SK-N-SH (cell line): ENCODE measurements at regions not wholly inside any gene's neighbourhood (a gene's known extent, or its start where the extent isn't known, plus 50 kb on each side); places are given as distances from the start of the nearest gene placed in this dataset.

Source experiments
- CTCF ChIA-PET: fragments of 300-600, 350-600 bp; formaldehyde crosslinking; extraction: SDS; loops from one replicate; lab custom pipeline; 2021; lab: Yijun Ruan, JAX
- POLR2A ChIA-PET: fragments of 350-600 bp; sonication (Branson Sonifier 250); formaldehyde crosslinking; extraction: SDS; loops from one replicate; lab custom pipeline; 2020; ENCODE audit warnings: antibody characterized with exemption, inconsistent platforms; lab: Yijun Ruan, JAX
- DNase-seq: peaks from one replicate; pipeline ENCODE4 v3.0.0; 2012
- H2AFZ ChIP-seq: fragments of 200-600 bp; sonication (generic); 2 replicates; pipeline ENCODE4 v1.8.1; 2016; ENCODE audit warnings: antibody characterized with exemption, mild to moderate bottlenecking, low read depth
- H3F3A ChIP-seq: fragments of 200-600 bp; sonication (generic); replicated peaks from 2 replicates; pipeline ENCODE3; 2016; ENCODE audit warnings: antibody characterized with exemption, mild to moderate bottlenecking; ENCODE audit not compliant: insufficient read depth
- H3K27ac ChIP-seq, 2 experiments: fragments of 200-500 bp in 1 of 2; fragments of 200-600 bp in 1 of 2; sonication (Bioruptor generic) in 1 of 2; sonication (generic), shearing (Covaris generic) in 1 of 2; 2 replicates each; pipeline versions ENCODE4 v1.5.1 to v1.6.1; 2014 to 2016; ENCODE audit warnings: low read depth in 2 of 2, inconsistent platforms in 1 of 2, low read length in 1 of 2, mild to moderate bottlenecking in 1 of 2, mixed read lengths in 1 of 2
- H3K27me3 ChIP-seq: fragments of 200-600 bp; sonication (generic), shearing (Covaris generic); 2 replicates; pipeline ENCODE4 v1.6.1; 2016; ENCODE audit warnings: mixed run types; ENCODE audit not compliant: insufficient read depth
- H3K36me3 ChIP-seq, 2 experiments: fragments of 200-500 bp in 1 of 2; fragments of 200-600 bp in 1 of 2; sonication (Bioruptor generic) in 1 of 2; sonication (generic) in 1 of 2; replicated peaks in 1 of 2; 2 replicates each; pipeline versions ENCODE3 to v1.5.1; 2014 to 2016; ENCODE audit warnings: low read length in 1 of 2, mild to moderate bottlenecking in 1 of 2; ENCODE audit not compliant: insufficient read depth in 2 of 2, control insufficient read depth in 1 of 2
- H3K4me1 ChIP-seq, 2 experiments: fragments of 200-500 bp in 1 of 2; fragments of 200-600 bp in 1 of 2; sonication (Bioruptor generic) in 1 of 2; sonication (generic), shearing (Covaris generic) in 1 of 2; 2 replicates each; pipeline versions ENCODE4 v1.5.1 to v1.6.1; 2014 to 2016; ENCODE audit warnings: low read depth in 1 of 2, low read length in 1 of 2, mixed run types in 1 of 2; ENCODE audit not compliant: insufficient read depth in 2 of 2, control insufficient read depth in 1 of 2
- H3K4me2 ChIP-seq: fragments of 200-600 bp; sonication (generic), shearing (Covaris generic); 2 replicates; pipeline ENCODE4 v1.6.1; 2017; ENCODE audit warnings: mixed run types
- H3K4me3 ChIP-seq, 2 experiments: fragments of 200-500 bp in 1 of 2; fragments of 200-600 bp in 1 of 2; sonication (Bioruptor generic) in 1 of 2; sonication (generic), shearing (Covaris generic) in 1 of 2; 2 replicates each; pipeline versions ENCODE4 v1.5.1 to v1.8.1; 2014 to 2016; ENCODE audit warnings: low read depth in 2 of 2, inconsistent platforms in 1 of 2, low read length in 1 of 2, mild to moderate bottlenecking in 1 of 2, mixed read lengths in 1 of 2, moderate library complexity in 1 of 2
- H3K79me2 ChIP-seq: fragments of 200-600 bp; sonication (generic); 2 replicates; pipeline ENCODE4 v1.8.1; 2017; ENCODE audit warnings: mild to moderate bottlenecking; ENCODE audit not compliant: insufficient read depth
- H3K9ac ChIP-seq: fragments of 200-600 bp; sonication (generic); 2 replicates; pipeline ENCODE4 v1.6.1; 2017; ENCODE audit warnings: mixed run types
- H3K9me2 ChIP-seq: fragments of 200-600 bp; sonication (generic); 2 replicates; pipeline ENCODE4 v1.6.1; 2017; ENCODE audit warnings: mixed run types
- H3K9me3 ChIP-seq: fragments of 200-600 bp; sonication (generic); 2 replicates; pipeline ENCODE4 v1.6.1; 2017; ENCODE audit warnings: mixed run types, mild to moderate bottlenecking, moderate library complexity
- H4K20me1 ChIP-seq: fragments of 200-600 bp; sonication (generic); 2 replicates; pipeline ENCODE4 v1.6.1; 2017; ENCODE audit warnings: mild to moderate bottlenecking, mixed run types; ENCODE audit not compliant: insufficient read depth
- CHD2 ChIP-seq: fragments of 150-350 bp; IDR thresholded peaks from 2 replicates; pipeline ENCODE4 v1.6.1; 2018; ENCODE audit warnings: low read length; ENCODE audit not compliant: partially characterized antibody
- EP300 ChIP-seq, 2 experiments: IDR thresholded peaks; 2 replicates each; pipeline versions ENCODE4 v1.4.0 to v1.6.1; 2012; ENCODE audit warnings: borderline replicate concordance in 1 of 2, low read depth in 1 of 2, low read length in 1 of 2
- EZH2phosphoT487 ChIP-seq: fragments of 200-600 bp; sonication (generic); IDR thresholded peaks from 2 replicates; pipeline ENCODE4 v1.6.1; 2017; ENCODE audit warnings: low read depth, mixed run types, mild to moderate bottlenecking, antibody characterized with exemption, moderate library complexity, borderline replicate concordance
- FOSL2 ChIP-seq: IDR thresholded peaks from 2 replicates; pipeline ENCODE4 v1.4.0; 2012; ENCODE audit warnings: low read depth, mild to moderate bottlenecking, moderate library complexity, borderline replicate concordance
- FOXJ3 ChIP-seq: sonication (generic); formaldehyde crosslinking; IDR thresholded peaks from 2 replicates; pipeline ENCODE4 v1.5.1; 2020; ENCODE audit warnings: mild to moderate bottlenecking, missing genetic modification reagents
- GATA2 ChIP-seq: sonication (generic); formaldehyde crosslinking; IDR thresholded peaks from 2 replicates; pipeline ENCODE4 v1.5.0; 2020; ENCODE audit warnings: mild to moderate bottlenecking, missing genetic modification reagents
- JUND ChIP-seq: IDR thresholded peaks from 2 replicates; pipeline ENCODE4 v1.4.0; 2012
- MEF2A ChIP-seq: IDR thresholded peaks from 2 replicates; pipeline ENCODE4 v1.4.0; 2012; ENCODE audit warnings: low read depth, borderline replicate concordance
- MXI1 ChIP-seq: IDR thresholded peaks from 2 replicates; pipeline ENCODE4 v1.6.1; 2012; ENCODE audit warnings: mild to moderate bottlenecking, low read depth, low read length, improper control_type of control experiment
- NFIC ChIP-seq: IDR thresholded peaks from 2 replicates; pipeline ENCODE4 v1.4.0; 2012; ENCODE audit warnings: borderline replicate concordance
- NRF1 ChIP-seq: IDR thresholded peaks from 2 replicates; pipeline ENCODE4 v1.6.1; 2012; ENCODE audit warnings: low read depth, mild to moderate bottlenecking, low read length
- POLR2AphosphoS5 ChIP-seq: IDR thresholded peaks from 2 replicates; pipeline ENCODE4 v1.6.1; 2012; ENCODE audit warnings: low read depth, low read length
- RAD21 ChIP-seq: IDR thresholded peaks from 2 replicates; pipeline ENCODE4 v1.6.1; 2012; ENCODE audit warnings: mild to moderate bottlenecking, low read length
- SIN3A ChIP-seq: IDR thresholded peaks from 2 replicates; pipeline ENCODE4 v1.6.1; 2012; ENCODE audit warnings: low read depth, mild to moderate bottlenecking, low read length, moderate library complexity, borderline replicate concordance
- YY1 ChIP-seq: IDR thresholded peaks from 2 replicates; pipeline ENCODE4 v1.4.0; 2012; ENCODE audit warnings: low read depth, mild to moderate bottlenecking
- TF ChIP-seq, protein P1 (sequence below): IDR thresholded peaks from 2 replicates; pipeline ENCODE4 v1.4.0; 2012; ENCODE audit warnings: low read depth, borderline replicate concordance
- TF ChIP-seq, protein P2 (sequence below): IDR thresholded peaks from 2 replicates; pipeline ENCODE4 v1.6.1; 2012; ENCODE audit warnings: mild to moderate bottlenecking, low read depth, low read length, moderate library complexity
- TF ChIP-seq, protein P3 (sequence below): fragments of 200-600 bp; sonication (generic); IDR thresholded peaks from 2 replicates; pipeline ENCODE4 v1.6.1; 2017; ENCODE audit warnings: antibody characterized with exemption, mild to moderate bottlenecking, moderate library complexity
- TF ChIP-seq, protein P4 (sequence below): IDR thresholded peaks from 2 replicates; pipeline ENCODE4 v1.4.0; 2012; ENCODE audit warnings: low read depth
- TF ChIP-seq, protein P5 (sequence below): IDR thresholded peaks from 2 replicates; pipeline ENCODE4; 2012

DNA sequence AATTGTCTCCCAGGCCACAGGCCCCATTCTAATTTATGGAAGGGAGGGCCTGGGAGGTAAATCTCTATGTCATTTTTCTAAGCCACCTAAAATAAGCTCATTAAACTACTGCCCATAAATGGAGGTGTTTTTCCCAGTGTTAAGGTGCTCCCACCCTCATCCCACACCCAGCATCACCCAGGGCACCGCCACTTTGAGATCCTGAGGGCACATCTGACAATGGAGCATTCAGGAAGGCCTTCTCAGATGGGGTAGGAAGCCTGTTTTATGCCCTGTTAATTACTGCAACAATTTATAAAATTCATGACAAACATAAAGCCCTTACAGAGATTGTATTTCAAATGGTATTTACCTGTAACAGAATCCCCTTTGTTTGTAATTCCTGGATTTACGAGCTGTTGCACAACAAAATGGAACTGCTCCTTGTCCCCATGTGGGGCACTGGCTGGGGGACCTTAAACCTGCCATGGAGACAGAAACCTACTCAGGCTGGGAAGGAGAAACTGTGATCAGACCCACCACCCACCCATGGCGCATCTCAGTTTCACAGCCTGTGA is 319.5 kb upstream of the USP24 start (continued):
- TF ChIP-seq FOSL2 = no peak
- TF ChIP-seq SIN3A = no peak
- TF ChIP-seq, protein P1, sequence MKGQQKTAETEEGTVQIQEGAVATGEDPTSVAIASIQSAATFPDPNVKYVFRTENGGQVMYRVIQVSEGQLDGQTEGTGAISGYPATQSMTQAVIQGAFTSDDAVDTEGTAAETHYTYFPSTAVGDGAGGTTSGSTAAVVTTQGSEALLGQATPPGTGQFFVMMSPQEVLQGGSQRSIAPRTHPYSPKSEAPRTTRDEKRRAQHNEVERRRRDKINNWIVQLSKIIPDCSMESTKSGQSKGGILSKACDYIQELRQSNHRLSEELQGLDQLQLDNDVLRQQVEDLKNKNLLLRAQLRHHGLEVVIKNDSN = no peak
- TF ChIP-seq NRF1 = no peak
- TF ChIP-seq NFIC = no peak
- TF ChIP-seq RAD21 = no peak
- TF ChIP-seq GATA2 = no peak

DNA sequence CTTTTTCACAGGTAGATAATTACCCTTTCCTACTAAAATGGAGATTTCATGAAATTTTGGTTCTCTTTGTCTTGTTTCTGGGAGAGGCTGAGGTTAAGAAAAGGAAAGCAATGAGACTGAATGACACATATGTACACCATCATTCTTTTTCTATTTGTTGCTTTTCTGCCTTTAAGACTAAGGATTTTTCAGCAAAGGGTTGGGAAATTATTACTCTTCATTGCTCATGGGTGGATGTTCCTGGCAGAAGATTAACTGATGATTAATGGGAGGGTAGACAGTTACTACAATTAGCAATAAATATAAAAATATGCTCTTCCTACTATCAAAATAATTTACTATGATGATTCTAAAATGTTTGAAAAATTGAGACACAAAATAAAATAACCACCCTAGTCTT is 316.5 kb upstream of the USP24 start:
- Histone ChIP-seq H3K27me3 (no peaks in the 10 kb centered on the region), H3K27ac (no peak overlapping the region), H3K4me1 (peaks cover 0 to 4% of the 10 kb centered on the region in 2 experiments; a peak in 1 of 4 replicates), H3F3A (no peaks in the 10 kb centered on the region), H3K79me2 (no peaks in the 10 kb centered on the region), H3K4me3 (no peak overlapping the region), H2AFZ (no peak overlapping the region), H3K9me3 (no peaks in the 10 kb centered on the region), H3K36me3 (no peaks in the 10 kb centered on the region), H3K9ac (no peak overlapping the region), H3K4me2 (no peak overlapping the region), H4K20me1 (no peaks in the 10 kb centered on the region), H3K9me2 (no peaks in the 10 kb centered on the region)
- no peak for DNase-seq
- CTCF ChIA-PET = no interaction called here
- POLR2A ChIA-PET = no interaction called here
- TF ChIP-seq MXI1 (no peak), CHD2 (no peak), GATA2 (no peak), EP300 (IDR thresholded peaks at IDR 0.05; ENCODE audit: borderline replicate concordance in 1 of 2, low read depth in 1 of 2, low read length in 1 of 2) (no peak), MEF2A (no peak), JUND (no peak), SIN3A (no peak), POLR2AphosphoS5 (no peak), EZH2phosphoT487 (no peak), FOSL2 (no peak), YY1 (no peak), FOXJ3 (CRISPR knock-in tag) (no peak)
- TF ChIP-seq, protein P1 = no peak
- TF ChIP-seq, protein P2, sequence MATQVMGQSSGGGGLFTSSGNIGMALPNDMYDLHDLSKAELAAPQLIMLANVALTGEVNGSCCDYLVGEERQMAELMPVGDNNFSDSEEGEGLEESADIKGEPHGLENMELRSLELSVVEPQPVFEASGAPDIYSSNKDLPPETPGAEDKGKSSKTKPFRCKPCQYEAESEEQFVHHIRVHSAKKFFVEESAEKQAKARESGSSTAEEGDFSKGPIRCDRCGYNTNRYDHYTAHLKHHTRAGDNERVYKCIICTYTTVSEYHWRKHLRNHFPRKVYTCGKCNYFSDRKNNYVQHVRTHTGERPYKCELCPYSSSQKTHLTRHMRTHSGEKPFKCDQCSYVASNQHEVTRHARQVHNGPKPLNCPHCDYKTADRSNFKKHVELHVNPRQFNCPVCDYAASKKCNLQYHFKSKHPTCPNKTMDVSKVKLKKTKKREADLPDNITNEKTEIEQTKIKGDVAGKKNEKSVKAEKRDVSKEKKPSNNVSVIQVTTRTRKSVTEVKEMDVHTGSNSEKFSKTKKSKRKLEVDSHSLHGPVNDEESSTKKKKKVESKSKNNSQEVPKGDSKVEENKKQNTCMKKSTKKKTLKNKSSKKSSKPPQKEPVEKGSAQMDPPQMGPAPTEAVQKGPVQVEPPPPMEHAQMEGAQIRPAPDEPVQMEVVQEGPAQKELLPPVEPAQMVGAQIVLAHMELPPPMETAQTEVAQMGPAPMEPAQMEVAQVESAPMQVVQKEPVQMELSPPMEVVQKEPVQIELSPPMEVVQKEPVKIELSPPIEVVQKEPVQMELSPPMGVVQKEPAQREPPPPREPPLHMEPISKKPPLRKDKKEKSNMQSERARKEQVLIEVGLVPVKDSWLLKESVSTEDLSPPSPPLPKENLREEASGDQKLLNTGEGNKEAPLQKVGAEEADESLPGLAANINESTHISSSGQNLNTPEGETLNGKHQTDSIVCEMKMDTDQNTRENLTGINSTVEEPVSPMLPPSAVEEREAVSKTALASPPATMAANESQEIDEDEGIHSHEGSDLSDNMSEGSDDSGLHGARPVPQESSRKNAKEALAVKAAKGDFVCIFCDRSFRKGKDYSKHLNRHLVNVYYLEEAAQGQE = no peak
- TF ChIP-seq, protein P3, sequence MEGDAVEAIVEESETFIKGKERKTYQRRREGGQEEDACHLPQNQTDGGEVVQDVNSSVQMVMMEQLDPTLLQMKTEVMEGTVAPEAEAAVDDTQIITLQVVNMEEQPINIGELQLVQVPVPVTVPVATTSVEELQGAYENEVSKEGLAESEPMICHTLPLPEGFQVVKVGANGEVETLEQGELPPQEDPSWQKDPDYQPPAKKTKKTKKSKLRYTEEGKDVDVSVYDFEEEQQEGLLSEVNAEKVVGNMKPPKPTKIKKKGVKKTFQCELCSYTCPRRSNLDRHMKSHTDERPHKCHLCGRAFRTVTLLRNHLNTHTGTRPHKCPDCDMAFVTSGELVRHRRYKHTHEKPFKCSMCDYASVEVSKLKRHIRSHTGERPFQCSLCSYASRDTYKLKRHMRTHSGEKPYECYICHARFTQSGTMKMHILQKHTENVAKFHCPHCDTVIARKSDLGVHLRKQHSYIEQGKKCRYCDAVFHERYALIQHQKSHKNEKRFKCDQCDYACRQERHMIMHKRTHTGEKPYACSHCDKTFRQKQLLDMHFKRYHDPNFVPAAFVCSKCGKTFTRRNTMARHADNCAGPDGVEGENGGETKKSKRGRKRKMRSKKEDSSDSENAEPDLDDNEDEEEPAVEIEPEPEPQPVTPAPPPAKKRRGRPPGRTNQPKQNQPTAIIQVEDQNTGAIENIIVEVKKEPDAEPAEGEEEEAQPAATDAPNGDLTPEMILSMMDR = no peak
- TF ChIP-seq, protein P4, sequence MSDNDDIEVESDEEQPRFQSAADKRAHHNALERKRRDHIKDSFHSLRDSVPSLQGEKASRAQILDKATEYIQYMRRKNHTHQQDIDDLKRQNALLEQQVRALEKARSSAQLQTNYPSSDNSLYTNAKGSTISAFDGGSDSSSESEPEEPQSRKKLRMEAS = no peak
- TF ChIP-seq, protein P5, sequence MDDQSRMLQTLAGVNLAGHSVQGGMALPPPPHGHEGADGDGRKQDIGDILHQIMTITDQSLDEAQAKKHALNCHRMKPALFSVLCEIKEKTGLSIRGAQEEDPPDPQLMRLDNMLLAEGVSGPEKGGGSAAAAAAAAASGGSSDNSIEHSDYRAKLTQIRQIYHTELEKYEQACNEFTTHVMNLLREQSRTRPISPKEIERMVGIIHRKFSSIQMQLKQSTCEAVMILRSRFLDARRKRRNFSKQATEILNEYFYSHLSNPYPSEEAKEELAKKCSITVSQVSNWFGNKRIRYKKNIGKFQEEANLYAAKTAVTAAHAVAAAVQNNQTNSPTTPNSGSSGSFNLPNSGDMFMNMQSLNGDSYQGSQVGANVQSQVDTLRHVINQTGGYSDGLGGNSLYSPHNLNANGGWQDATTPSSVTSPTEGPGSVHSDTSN = no peak
